ACC112 (cell line): ENCODE measurements at regions not wholly inside any gene's neighbourhood (a gene's known extent, or its start where the extent isn't known, plus 50 kb on each side); places are given as distances from the start of the nearest gene placed in this dataset.
"Not testable (repeated sequence)": the region's sequence is repeated elsewhere in the genome, so short reads cannot be mapped to it uniquely, and the experiment has no call there.

Experiments used
- H2AFZ ChIP-seq: fragments of 200-600 bp; sonication (generic); one replicate; pipeline ENCODE4 v1.6.0; 2017; ENCODE audit warnings: antibody characterized with exemption, low read length; ENCODE audit not compliant: unreplicated experiment
- H3K27ac ChIP-seq: fragments of 200-600 bp; sonication (generic); 2 replicates; pipeline ENCODE4 v1.5.1; 2014; ENCODE audit warnings: low read depth, mild to moderate bottlenecking, antibody characterized with exemption, low read length, moderate library complexity
- H3K27me3 ChIP-seq: fragments of 200-600 bp; sonication (generic); 2 replicates; pipeline ENCODE4 v1.6.1; 2014; ENCODE audit warnings: mild to moderate bottlenecking, antibody characterized with exemption, low read length, moderate library complexity, mixed read lengths; ENCODE audit not compliant: insufficient read depth
- H3K36me3 ChIP-seq: fragments of 200-600 bp; sonication (generic); 2 replicates; pipeline ENCODE4 v1.6.1; 2016; ENCODE audit warnings: mild to moderate bottlenecking, antibody characterized with exemption, low read length, moderate library complexity, mixed read lengths; ENCODE audit not compliant: insufficient read depth
- H3K4me1 ChIP-seq: fragments of 200-600 bp; sonication (generic); one replicate; pipeline ENCODE4 v1.6.1; 2016; ENCODE audit warnings: low read length, mixed read lengths; ENCODE audit not compliant: insufficient read depth, unreplicated experiment, control insufficient read depth
- H3K4me3 ChIP-seq: fragments of 200-600 bp; sonication (generic); 2 replicates; pipeline ENCODE4 v1.5.1; 2014; ENCODE audit warnings: mild to moderate bottlenecking, low read depth, low read length
- H3K79me2 ChIP-seq: fragments of 200-600 bp; sonication (generic); one replicate; pipeline ENCODE4 v1.6.0; 2016; ENCODE audit warnings: low read length; ENCODE audit not compliant: control insufficient read depth, unreplicated experiment, insufficient read depth

DNA sequence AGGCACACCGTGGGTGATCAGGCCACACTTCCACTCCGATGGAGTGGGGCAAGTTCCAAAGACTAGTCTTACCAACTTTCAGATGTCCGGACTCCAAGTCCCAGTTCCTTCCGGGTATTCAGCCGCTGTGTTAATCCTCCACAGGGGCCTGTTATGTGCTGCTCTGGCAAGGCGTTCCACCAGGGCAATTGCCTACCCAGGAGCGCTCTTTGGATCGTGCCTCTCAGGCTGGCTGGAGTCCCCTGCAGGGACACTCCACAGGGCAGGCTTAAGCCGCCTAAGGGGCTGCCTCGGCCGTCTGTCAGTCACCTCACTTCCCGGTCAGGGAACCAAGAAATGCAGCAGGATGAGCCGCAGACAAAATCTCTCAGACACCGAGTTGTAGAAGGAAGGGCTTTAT is 118.7 kb upstream of the CCNG1 start:
- H2AFZ ChIP-seq, result no peak overlapping the region
- H3K27ac ChIP-seq, result no peak overlapping the region
- H3K4me1 ChIP-seq, result no peaks in the 10 kb centered on the region
- no peaks in the 10 kb centered on the region for H3K36me3 ChIP-seq
- no peaks in the 10 kb centered on the region for H3K79me2 ChIP-seq
- H3K27me3 ChIP-seq, result peaks cover 8% of the 10 kb centered on the region; the same call in 1 of the 2 replicates
- no peak overlapping the region for H3K4me3 ChIP-seq

DNA sequence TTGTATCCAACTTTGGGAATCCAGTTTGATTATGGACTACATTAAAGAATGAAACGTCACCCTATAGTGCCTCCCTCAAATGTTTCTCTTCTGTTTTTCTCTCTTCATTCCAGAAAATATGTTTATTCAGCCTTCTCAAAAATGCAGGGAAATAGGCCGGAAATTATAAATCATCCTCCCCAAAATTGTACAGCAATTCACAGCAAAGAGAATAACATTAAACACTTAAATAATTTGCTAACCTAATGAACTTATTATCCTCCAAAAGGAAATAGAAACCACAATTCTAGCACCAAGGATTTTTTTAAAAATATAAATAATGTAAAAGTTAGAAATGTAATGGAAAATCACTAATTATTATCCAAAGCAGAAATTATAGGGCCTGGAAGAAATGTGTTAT is 115.9 kb upstream of the CCNG1 start:
- no peaks in the 10 kb centered on the region for H3K79me2 ChIP-seq
- no peak overlapping the region for H3K4me3 ChIP-seq
- no peak overlapping the region for H3K27ac ChIP-seq
- H2AFZ ChIP-seq, result no peak overlapping the region
- H3K36me3 ChIP-seq, result no peaks in the 10 kb centered on the region
- peaks cover 24% of the 10 kb centered on the region; the same call in 1 of the 2 replicates for H3K27me3 ChIP-seq
- H3K4me1 ChIP-seq, result no peaks in the 10 kb centered on the region

DNA sequence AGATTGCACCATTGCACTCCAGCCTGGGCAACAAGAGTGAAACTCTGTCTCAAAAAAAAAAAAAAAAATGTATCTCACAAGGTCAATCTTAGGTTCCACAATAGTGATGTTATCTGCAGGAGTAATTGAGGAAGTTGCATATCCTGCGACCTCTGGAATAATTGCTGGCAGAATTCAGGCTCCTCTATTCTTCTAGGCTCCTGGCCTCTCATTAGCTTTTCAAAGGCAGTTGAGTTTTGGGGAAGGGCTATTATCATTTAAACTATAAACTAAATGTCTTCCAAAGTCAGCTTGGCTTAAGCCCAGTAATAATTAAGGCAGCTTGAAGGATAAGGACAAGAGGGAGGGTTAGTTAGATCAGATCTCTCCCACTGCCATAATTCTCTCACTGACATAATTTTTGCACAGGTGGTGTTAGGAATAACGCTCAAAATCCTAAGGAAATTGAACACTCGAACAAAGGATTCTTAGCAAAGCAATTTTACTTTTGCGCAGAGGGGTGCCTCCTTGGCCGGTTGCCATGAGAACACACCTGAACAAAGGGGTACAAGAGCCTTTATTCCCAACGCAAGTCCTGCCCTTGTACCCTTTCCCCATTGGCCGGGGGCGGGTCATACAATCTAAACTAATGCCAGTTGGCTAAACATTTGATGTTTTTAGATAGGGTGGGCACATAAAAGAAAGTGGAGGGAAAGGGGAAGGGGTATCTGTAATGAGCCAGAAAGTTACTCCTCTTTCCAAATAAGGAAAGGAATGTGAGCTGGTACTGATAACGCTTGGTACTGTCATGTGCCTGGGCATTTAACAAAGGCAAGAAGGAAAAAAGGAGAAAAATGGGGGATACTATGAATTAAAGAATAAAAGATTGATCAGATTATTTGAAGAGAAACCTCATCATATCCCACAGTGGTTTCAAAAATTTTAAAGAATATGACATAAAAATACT is 106.4 kb upstream of the CCNG1 start:
- no peaks in the 10 kb centered on the region for H3K36me3 ChIP-seq
- no peak overlapping the region for H3K4me3 ChIP-seq
- H3K4me1 ChIP-seq, result no peaks in the 10 kb centered on the region
- H2AFZ ChIP-seq, result no peak overlapping the region
- H3K27me3 ChIP-seq, result peaks cover 19% of the 10 kb centered on the region; the same call in 1 of the 2 replicates
- H3K79me2 ChIP-seq, result no peaks in the 10 kb centered on the region
- H3K27ac ChIP-seq, result no peak overlapping the region

DNA sequence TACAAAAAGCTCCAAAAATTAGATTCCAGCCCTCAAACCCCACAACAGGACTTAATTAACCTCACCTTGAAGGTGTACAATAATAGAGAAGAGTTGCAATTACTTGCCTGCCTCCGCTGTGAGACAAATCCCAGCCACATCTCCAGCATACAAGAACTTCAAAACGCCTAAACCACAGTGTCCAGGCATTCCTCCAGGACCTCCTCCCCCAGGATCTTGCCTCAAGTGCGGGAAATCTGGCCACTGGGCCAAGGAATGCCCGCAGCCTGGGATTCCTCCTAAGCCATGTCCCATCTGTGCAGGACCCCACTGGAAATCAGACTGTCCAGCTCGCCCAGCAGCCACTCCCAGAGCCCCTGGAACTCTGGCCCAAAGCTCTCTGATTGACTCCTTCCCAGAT is 101.3 kb upstream of the CCNG1 start:
- not testable (repeated sequence) for H3K4me1 ChIP-seq, H2AFZ ChIP-seq, H3K79me2 ChIP-seq, H3K36me3 ChIP-seq, H3K4me3 ChIP-seq, H3K27ac ChIP-seq
- 0 out of 2 replicates have a peak, but pooled peaks cover 10% of the 10 kb centered on the region for H3K27me3 ChIP-seq

DNA sequence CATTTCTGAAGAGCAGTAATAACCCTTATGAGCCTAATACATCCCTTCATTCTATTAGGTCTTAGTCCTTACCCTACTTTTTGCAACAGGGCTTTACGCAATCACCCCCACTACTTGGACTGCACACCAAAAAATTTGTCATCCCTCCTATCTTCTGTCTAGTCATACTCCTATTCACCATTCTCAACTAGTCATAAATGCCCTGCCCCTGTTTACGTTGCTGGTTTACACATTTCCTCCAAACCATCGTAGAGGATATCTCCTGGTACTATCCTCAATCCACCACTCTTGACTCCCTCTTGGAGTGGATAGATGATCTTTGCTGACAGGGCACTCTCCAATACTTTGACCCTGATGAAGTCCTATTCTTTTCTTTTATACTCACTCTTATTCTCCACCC is 98.2 kb upstream of the CCNG1 start:
- Histone ChIP-seq H3K4me1 (no peaks in the 10 kb centered on the region), H3K79me2 (no peaks in the 10 kb centered on the region), H2AFZ (no peak overlapping the region), H3K27ac (no peak overlapping the region), H3K27me3 (no peaks in the 10 kb centered on the region), H3K36me3 (no peaks in the 10 kb centered on the region), H3K4me3 (no peak overlapping the region)

DNA sequence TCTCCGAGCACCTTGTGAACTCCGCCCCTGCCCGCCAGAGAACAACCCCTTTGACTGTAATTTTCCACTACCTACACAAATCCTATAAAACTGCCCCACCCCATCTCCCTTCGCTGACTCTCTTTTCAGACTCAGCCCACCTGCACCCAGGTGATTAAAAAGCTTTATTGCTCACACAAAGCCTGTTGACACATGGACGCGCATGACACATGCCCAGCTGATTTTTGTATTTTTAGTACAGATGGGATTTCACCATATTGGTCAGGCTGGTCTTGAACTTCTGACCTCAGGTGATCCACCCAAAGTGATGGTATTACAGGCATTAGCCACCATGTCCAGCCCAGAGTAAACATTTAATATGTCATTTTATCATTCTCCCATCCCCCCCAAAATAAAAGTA is 97.0 kb upstream of the CCNG1 start:
- H3K36me3 ChIP-seq, H3K4me1 ChIP-seq, H3K27me3 ChIP-seq, H2AFZ ChIP-seq, H3K27ac ChIP-seq, H3K4me3 ChIP-seq, H3K79me2 ChIP-seq: not testable (repeated sequence)

DNA sequence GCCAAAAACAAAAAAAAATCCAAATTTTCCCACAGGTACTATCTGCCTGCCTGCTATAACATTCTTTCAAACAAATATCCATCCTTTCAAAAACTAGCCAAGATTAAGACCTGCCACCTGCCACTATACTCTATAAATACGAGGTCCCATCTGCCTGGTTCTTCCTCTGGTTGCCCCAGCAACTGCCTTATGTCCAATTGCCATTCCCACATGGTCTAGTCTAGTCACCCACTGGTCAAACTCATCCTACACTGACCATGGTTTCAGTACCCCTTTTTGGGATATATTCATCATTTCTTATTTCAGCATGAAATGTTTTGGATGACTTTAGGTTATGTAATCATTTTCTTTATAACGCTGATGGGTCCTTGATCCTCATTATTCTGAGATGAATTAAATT is 95.1 kb upstream of the CCNG1 start:
- Histone ChIP-seq H3K4me1 (no peaks in the 10 kb centered on the region), H3K27me3 (peaks cover 17% of the 10 kb centered on the region), H3K79me2 (no peaks in the 10 kb centered on the region), H2AFZ (no peak overlapping the region), H3K27ac (no peak overlapping the region), H3K4me3 (no peak overlapping the region), H3K36me3 (no peaks in the 10 kb centered on the region)

DNA sequence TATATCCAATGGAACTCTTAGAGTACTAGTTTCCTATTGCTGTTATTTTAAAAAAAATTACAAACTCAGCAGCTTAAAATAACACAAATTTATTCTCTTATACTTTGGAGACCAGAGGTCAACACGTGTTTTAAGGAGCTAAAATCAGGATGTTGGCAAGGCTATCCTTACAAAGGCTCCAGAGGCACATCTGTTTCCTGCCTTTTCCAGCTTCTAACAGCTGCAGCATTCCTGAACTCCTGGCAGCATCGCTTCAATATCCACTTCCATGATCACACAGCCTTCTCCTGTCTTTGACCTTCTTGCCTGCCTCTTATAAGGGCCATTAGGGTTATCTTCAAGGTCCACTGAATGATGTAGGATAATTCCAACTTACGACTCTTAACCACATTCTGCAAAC is 92.2 kb upstream of the CCNG1 start:
- H3K36me3 ChIP-seq, result no peaks in the 10 kb centered on the region
- peaks cover 6% of the 10 kb centered on the region for H3K4me1 ChIP-seq
- peaks cover 22% of the 10 kb centered on the region for H3K27me3 ChIP-seq
- H3K4me3 ChIP-seq, result no peak overlapping the region
- H3K79me2 ChIP-seq, result no peaks in the 10 kb centered on the region
- H3K27ac ChIP-seq, result no peak overlapping the region
- no peak overlapping the region for H2AFZ ChIP-seq

DNA sequence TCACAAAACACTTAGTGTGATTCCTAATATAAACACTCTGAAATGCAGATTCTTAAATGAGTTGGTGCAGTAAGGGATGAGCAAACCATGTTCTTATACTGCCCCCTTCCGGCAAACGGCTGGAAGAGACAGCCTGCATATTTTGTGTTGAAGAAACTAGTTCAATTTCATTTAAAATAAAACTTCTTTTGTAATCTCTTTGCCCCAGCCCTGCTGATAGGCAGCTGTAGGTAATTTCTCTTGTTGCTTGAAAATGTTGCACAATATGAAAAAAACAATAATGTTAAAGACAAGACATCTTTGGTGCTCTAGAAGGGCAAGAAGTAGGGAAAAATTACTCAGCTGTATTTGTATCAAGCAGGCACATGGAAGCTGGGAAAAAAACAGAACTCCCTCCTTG is 89.7 kb upstream of the CCNG1 start:
- Histone ChIP-seq H2AFZ (no peak overlapping the region), H3K36me3 (no peaks in the 10 kb centered on the region), H3K4me1 (peaks cover 8% of the 10 kb centered on the region), H3K79me2 (no peaks in the 10 kb centered on the region), H3K27me3 (peaks cover 35% of the 10 kb centered on the region), H3K4me3 (no peak overlapping the region), H3K27ac (no peak overlapping the region)

DNA sequence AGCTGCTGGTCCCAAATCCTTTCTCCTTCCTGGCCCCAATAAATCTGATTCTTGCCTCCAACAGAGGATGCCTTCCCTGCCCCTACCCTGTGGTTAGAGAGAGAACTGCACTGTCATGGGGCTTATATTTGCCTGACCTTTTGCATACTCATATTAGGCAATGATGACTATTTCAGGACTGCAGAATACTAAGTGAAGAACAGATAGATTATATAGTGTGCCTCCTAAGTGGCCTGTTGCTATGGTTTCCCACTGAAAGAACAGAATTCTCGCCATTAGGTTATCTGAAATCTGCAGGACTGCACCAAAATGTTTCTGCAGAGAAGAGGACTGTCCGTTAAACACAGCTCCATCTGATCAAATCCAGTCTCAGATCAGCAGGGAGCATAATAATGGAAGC is 87.3 kb upstream of the CCNG1 start:
- H3K27me3 ChIP-seq, result peaks cover 33% of the 10 kb centered on the region
- no peaks in the 10 kb centered on the region for H3K36me3 ChIP-seq
- no peak overlapping the region for H2AFZ ChIP-seq
- H3K4me3 ChIP-seq, result no peak overlapping the region
- no peaks in the 10 kb centered on the region for H3K79me2 ChIP-seq
- no peak overlapping the region for H3K27ac ChIP-seq
- peaks cover 8% of the 10 kb centered on the region for H3K4me1 ChIP-seq

DNA sequence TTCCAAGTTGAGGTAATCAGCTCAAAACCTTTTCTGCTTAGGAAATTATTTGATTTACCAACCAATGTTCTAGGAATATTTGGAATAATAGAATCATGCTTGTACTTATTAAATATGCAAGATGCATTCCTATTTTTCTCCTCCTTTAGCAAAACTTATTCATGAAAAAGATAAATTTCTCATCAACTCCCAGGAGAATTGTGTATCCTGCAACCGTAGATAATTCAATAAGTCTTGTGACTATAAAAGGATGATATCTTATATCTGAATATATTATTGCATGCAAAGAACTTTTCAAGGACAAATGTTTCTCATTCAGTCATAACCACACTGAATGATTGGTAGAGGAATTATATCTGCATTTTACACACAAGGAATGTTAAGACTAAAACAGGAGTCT is 84.9 kb upstream of the CCNG1 start:
- peaks cover 21% of the 10 kb centered on the region for H3K27me3 ChIP-seq
- no peak overlapping the region for H2AFZ ChIP-seq
- no peaks in the 10 kb centered on the region for H3K79me2 ChIP-seq
- H3K4me3 ChIP-seq, result no peak overlapping the region
- H3K4me1 ChIP-seq, result peaks cover 8% of the 10 kb centered on the region
- H3K27ac ChIP-seq, result no peak overlapping the region
- H3K36me3 ChIP-seq, result no peaks in the 10 kb centered on the region
